ENCODE measurements at regions not wholly inside any gene's neighbourhood (a gene's known extent, or its start where the extent isn't known, plus 50 kb on each side); places are given as distances from the start of the nearest gene placed in this dataset.
"Not testable (repeated sequence)": the region's sequence is repeated elsewhere in the genome, so short reads cannot be mapped to it uniquely, and the experiment has no call there.

DNA sequence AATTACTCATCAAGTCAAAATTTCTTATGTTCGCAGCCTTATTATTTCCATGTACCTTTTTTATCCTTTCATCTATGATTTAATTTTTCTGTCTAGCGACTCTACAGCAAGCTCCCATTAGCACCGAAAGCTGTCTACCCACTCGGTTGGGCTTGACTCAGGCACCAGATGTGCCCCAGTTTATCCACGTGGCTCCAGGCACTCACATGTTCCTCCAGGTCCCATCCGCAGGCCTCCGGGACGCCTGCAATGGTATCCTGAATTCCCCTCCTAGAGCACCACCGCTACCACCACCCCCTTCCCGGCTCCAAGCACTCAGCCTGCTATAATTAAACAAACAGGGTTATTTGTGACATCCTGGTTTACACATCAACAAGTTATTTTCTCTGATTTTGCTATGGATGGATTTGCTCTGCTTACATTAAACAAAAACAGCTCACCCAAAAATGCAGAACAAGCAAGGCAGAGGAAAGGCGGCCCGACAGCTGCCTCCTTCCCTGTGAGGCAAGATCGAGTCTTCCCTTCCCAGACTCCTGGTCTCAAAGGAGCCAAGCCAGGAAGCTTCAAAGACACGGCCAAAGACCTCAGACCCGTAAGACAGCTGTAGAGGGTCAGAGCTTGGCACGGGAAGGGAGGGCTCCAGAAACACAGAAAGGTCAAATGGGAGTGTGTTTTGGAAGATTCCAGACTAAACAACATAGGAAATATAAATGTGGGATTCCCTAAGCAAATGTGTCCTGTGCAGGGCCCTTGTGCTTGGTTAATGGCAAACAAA lies 253.8 kb downstream of the TTC8 start:
- DNase-seq: no peak

DNA sequence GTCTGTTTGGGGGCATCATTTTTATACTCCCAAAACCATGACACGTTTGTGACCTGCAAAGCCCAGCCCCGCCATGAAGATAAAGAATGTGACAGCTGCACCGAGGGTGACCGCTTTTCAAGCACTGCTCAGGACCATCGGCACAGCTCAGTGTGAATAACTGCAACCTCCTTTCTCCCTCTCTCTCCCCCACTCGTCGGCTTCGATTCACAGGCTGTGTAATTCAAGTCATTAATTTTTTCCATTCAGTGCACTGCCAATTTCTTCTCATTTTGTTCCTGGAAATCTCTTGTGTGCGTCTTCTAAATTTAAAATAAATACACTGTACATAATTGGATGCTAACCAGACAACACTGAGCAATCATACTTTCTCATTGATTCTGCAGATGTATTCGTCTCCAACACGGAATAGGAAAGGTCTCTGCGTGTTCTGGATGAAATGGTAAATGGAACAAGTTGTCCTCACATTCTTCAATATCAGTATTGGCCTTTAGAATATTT lies 260.8 kb downstream of the TTC8 start:
- DNase-seq: no peak

DNA sequence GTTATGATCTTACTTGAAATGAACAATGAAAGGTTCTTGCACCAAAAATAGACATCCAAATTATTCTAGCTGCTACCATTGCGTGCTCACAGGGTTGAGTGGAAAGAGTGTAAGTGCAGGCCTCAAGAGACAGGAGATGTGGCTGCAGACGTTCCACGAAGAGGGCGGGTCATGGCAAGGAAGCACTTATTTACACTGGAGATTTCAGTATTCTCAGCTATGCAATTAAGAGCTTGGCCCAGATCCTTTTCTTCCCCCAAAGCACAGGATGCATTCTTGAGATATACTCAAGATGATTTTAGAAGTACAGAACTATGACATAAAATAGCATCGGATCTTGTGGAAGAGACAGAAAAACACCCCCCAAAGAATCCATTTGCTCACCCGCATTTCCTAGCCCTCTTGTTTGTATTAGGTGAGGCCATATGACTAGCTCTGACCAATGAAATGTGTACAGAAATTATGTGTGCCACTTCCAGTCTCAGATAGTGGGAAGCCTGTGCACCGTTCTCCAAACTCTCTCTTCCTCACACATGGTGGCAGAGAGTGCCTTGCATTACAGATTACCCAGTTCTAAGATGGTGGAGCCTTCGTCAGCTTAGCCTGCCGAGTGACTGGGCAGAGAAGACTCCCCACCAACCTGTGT lies 261.4 kb downstream of the TTC8 start:
- no peak for DNase-seq

DNA sequence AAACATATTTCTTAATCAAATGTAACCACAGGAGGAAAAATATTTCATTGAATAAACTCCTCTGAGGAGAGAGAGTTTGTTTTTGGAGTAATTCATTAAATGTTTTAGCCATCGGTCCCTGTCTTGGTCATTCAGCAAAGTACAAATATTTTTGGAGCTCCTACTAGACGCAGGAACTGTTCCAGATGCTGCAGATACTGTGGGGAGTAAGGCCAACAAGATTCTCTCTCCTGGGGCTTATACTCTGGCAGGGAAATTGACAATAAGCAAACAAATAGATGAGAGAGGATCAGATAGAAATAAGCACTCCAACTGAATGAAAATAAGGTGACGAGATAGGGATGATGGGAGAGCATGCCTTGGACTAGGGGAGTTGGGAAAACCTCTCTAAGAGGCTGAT lies 264.1 kb downstream of the TTC8 start:
- no peak for DNase-seq

DNA sequence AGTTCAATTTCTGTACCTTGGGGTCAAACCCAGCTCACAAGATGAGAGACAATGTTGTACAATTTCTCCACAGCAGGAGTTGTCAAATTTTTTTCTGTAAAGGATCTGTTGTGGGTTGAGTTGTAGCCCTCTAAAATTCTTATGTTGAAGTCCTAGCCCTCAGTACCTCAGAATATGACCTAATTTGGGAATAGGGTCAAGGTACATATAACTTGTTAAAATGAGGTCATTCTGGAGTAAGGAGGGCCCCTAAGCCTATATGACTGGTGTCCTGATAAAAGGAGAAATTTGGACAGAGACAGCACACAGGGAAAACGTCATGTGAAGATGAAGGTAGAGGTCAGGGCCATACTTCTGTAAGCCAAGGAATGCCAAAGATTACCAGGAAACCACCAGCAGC lies 264.9 kb downstream of the TTC8 start:
- DNase-seq: no peak

DNA sequence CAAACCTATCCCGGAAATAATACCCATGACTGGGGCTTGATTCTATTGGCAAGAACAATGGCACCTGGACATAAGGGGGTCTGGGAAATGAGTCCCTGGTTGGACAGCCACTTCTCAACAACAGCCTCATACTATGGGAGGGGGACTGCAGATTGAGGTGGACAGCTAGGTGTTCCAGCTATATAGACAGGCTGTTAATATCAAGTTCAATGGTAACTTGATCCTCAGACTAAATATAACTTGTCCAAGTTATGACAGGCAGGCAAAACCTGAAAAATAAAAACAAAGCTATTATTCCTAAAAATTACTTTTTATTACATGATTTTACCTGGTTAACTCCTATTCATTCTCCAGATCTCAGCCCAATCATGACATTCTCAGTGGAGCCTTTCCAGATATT lies 267.3 kb downstream of the TTC8 start:
- no peak for DNase-seq

DNA sequence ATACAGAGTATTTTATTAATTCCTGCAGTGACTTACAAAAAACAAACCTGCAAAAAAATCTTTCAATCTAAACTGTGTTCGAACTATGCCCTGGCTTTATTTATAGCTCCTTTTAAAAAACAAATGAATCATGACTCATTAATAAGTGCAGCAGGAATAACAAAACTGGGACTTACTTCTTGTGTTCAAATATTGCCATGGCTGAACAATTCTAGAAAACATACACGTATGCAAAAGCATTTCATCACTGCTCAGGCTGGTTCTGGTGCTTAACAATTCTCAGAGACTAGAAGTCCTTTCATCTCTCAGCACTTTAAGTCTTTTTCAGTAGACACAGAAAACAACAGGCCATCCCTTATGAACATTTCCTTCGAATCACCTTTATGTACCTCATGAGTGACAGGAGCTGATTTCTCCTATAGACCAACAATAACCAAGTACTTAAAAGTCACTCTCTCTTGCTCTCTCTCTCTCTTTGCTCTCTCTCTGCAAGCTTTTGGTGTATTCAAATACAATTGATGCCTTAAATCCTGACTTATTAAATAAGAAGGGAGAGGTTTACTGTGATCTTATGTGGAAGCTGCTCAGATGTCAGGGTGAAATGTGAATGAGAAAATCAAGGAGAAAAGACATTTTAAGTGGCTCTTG lies 268.8 kb downstream of the TTC8 start:
- DNase-seq: no peak

DNA sequence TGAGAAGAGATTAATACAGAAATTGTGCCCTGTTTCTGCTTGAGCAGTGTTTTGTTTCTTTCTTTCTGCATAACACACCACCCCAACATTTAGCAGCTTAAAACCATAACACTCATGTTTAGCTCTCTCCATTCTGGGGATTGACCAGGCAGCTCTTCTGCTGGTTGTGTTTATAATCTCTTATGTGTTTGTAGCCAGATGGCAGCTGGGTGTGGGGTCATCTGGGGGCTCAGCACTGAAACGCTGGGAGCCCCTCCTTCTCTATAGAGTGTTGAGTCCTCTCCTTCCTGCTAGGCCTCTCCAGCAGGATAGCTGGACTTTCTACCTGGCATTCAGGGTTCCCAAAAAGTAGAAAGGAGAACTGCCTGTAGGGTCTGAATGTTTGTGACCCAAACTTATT lies 270.6 kb downstream of the TTC8 start:
- DNase-seq: no peak

DNA sequence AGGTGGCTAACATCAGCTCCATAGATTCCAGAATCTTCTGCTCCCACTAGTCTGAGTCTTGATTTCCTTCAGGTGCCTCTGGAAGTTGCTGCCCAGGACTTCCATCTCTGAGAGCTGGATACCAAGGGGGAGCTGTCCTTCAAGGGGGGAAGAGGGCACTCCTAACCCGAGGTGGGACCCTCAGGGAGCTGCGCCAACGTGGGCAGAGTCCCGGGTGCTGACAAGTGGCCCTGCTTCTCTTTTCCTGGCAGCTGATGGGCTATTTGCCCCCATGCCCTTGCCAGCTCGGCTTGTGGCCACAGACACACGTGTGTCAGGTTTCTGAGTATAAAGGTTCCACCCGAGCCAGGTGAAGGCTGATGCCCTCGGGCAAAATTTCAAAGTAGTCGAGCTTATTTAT lies 272.5 kb downstream of the TTC8 start:
- DNase-seq: no peak

DNA sequence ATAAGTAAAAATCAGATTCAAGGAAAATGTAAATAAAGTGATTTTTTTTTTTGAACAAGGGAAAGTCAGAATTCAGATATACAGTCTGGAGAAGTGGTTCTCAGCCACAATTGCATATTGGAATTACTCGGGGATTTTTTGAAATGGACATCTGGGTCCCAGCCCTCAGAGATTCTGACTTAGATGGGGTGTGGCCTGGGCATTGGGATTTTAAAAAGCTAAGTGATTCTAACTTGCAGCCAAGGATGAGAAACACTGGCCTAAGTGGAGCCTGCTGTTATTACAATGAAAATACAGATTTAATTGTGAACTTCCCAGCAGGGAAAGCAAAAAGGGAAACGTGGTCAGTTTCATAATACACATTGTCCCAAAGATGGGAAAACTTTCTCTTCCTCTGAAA lies 273.8 kb downstream of the TTC8 start:
- DNase-seq: no peak

DNA sequence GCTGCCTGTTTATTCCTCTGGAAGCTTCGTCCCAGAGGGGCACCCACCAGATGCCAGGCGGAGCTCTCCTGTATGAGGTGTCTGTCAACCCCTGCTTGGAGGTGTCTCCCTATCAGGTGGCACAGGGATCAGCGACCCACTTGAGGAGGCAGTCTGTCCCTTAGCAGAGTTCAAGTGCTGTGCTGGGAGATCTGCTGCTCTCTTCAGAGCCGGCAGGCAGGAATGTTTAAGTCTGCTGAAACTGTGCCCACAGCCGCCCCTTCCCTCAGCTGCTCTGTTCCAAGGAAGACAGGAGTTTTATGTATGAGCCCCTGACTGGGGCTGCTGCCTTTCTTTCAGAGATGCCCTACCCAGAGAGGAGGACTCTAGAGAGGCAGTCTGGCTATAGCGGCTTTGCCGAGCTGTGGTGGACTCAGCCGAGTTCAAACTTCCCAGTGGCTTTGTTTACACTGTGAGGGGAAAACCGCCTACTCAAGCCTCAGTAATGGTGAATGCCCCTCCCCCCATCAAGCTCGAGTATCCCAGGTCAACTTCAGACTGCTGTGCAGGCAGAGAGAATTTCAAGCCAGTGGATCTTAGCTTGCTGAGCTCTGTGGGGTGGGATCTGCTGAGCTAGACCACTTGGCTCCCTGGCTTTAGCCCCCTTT lies 279.8 kb downstream of the TTC8 start:
- not testable (repeated sequence) for DNase-seq

DNA sequence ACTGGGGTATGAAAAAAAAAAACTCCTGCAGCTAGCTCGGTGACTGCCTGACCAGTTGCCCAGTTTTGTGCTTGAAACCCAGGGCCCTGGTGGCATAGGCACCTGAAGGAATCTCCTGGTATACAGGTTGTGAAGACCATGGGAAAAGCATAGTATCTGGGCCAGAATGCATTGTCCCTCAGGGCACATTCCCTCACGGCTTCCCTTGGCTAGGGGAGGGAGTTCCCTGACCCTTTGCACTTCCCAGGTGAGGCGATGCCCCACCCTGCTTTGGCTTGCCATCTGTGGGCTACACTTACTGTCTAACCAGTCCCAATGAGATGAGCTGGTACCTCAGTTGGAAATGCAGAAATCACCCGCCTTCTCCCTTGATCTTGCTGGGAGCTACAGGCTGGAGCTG lies 280.4 kb downstream of the TTC8 start:
- not testable (repeated sequence) for DNase-seq
